ENCODE measurements at regions not wholly inside any gene's neighbourhood (a gene's known extent, or its start where the extent isn't known, plus 50 kb on each side); places are given as distances from the start of the nearest gene placed in this dataset.

- no peak for DNase-seq (ENCODE audit: low spot score)
These were observed 174.0 kb upstream of the CDH20 start for GRCh38 chr18:61159246-61159645.

GRCh38 chr18:61164321-61164720, 168.9 kb upstream of the CDH20 start:
- DNase-seq (ENCODE audit: low spot score), result no peak

- no peak for DNase-seq (ENCODE audit: low spot score)
These were observed 165.3 kb upstream of the CDH20 start for GRCh38 chr18:61167902-61168301.

- no peak for DNase-seq (ENCODE audit: low spot score)
These were observed 163.8 kb upstream of the CDH20 start for GRCh38 chr18:61169386-61169785.

DNA sequence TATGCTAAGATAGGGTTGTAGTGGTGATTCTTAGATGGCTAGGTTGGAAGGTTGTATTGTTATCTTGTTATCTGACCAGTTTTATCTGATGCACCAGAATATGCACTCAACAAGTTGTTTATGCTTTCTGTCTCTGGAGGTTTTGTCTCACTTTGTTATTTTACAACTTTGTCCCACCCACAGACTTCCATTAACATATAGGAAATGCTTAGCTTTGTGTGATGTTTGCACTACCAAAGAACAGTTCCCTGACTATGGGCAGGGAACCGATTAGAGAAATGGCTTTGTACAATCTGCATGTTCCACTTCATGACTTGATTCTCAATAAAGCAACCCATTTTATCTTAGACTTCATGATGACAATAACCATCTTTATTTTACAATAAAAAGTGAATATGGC, 160.6 kb upstream of the CDH20 start:
- no peak for DNase-seq (ENCODE audit: low spot score)

DNA sequence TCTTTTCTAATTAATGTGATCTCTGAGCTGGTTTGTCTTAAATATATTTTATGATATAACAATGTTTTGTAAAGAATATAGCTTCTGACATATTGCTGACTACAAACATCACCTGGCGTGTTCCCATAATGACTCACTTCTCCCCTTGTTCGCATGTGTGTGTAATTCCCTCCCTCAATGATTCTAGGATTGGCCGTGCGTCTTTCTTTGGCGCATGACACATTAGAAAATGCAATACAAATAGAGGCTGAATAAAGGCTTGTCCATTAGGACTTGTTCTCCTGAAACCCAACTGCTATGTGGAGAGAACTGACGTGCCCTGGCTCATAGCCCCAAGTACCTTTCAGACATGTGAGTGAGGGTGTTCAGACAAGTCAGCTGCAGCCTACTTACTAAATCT, 159.7 kb upstream of the CDH20 start:
- no peak for DNase-seq (ENCODE audit: low spot score)

DNA sequence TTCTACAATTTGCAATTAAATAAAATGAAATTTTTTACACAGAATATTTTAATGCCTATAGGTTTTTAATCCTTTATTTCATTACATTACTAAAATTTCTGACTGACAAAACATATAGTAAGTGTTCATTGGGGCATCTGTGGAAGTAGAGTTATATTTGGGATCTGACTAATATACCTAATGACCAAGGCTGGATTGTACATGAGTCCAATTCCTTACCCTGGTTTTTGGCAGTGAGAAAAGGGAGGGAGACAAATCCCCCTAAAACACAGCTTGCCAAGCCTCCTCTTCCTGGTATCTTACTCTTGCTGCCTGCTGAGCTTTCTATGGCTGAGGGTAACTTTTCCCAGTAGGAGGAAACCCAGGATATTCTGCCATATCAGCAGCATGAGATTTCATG, 149.4 kb upstream of the CDH20 start:
- DNase-seq (ENCODE audit: low spot score), result no peak

GRCh38 chr18:61187971-61188370, 145.3 kb upstream of the CDH20 start:
- no peak for DNase-seq (ENCODE audit: low spot score)

GRCh38 chr18:61189376-61189775, 143.9 kb upstream of the CDH20 start:
- DNase-seq (ENCODE audit: low spot score), result no peak

DNA sequence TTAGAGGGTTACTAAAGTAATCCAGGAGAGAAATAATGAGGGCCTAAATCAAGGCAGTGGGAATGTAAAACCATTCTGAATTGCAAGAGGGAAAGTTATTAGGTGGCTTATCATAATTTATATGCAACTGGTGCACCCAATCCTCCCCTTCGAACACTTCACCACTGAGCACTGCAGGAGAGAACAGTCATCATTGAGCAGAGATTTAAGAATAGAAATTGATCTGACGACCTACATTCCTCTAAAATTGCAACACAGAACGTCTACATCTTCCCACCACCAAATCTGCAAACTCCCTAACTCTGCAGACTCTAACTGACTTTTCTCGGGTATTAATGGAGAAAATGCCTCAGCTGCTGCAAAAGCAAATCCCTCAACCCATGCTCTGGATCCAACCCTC, 138.5 kb upstream of the CDH20 start:
- no peak for DNase-seq (ENCODE audit: low spot score)

- DNase-seq (ENCODE audit: low spot score), result no peak
These were observed 136.5 kb upstream of the CDH20 start for GRCh38 chr18:61196750-61197149.

- DNase-seq (ENCODE audit: low spot score), result no peak
These were observed 134.7 kb upstream of the CDH20 start for GRCh38 chr18:61198486-61198885.

DNA sequence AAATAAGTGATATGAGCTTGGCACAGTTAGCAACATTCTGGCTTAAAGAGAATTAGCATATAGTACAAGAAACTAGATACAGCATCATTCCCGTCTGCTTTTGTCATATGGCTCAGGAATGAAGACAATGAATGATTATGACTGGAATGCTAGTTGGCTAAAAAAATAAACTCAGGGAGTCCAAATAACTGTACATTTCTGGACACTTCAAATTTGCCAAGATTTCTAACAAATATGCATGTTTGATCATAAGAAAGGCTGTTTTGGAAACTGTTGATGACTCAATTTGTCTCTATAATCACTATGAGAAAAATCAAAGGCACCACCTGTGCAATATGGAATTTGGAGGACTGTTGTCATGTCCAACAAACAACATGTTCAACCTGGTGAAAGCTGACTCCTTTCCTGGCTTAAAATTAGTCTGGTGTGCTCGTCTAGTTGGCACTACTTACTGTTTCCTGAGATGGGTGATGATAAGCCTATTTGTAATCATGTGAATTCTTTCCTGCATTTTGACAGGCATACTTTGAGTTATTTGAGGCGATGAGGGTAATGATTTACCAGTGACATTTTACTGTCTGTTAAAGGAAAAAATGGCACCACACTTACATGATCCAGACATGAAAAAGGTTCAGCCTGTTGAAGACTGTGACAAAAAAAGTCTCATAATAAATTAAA, 133.9 kb upstream of the CDH20 start:
- DNase-seq (ENCODE audit: low spot score), result no peak

DNA sequence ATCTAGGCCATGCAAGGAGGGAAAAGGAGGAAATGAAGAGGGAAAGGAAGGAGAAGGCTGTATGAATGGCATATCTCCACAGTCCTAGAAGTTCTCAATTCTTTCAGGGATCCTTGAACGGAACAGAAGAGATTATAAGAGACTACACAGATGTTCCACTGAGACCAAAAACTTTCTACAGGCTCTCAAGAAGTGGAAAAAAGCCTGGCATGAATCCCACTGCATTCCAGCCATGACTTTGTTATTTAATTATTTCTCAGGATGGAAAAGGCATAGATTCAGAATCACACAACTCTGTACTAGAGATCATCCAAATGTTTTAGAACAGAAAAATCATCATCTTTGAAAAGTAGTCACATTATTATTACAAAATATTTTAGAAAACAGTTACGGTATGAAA, 131.7 kb upstream of the CDH20 start:
- no peak for DNase-seq (ENCODE audit: low spot score)

DNA sequence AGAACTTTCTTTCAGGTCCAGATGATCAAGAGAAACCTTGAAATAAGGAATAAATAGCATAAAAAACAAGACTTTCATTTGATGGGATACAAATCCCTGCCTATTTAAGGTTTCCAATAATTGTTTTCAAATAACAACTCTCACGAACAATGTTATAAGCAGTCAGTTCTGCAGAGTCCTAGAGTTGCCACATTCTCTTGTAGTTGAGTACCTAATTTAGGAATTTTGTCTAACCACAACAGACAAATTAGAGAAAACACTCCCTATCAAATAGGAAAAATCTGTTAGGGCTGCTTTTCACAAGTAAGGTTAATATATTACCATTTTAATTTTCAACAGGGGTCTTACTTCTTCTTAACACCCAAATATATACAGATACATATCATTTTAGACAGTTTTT, 130.1 kb upstream of the CDH20 start:
- DNase-seq (ENCODE audit: low spot score), result no peak

DNA sequence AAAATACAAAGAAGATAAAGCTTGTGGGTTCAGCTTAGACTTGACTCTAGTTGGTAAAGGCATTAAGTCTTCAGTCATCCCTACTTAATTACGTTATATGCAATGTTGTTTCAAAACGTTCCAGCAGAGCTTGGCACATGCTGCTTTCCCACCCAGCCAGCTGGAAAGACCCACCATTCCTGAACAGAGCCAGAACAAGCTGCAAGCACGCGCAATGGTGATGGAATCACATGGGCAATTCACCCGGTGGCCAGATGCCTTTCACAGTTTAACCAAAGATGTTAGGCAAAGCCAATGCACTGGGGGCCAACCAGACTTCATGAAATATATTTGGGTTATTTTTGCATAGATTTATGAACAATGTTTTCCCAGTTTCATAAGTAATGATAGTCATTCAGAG, 123.4 kb upstream of the CDH20 start:
- no peak for DNase-seq (ENCODE audit: low spot score)

- no peak for DNase-seq (ENCODE audit: low spot score)
These were observed 117.2 kb upstream of the CDH20 start for GRCh38 chr18:61216051-61216450.

GRCh38 chr18:61222206-61222605, 111.0 kb upstream of the CDH20 start:
- DNase-seq (ENCODE audit: low spot score), result no peak

DNA sequence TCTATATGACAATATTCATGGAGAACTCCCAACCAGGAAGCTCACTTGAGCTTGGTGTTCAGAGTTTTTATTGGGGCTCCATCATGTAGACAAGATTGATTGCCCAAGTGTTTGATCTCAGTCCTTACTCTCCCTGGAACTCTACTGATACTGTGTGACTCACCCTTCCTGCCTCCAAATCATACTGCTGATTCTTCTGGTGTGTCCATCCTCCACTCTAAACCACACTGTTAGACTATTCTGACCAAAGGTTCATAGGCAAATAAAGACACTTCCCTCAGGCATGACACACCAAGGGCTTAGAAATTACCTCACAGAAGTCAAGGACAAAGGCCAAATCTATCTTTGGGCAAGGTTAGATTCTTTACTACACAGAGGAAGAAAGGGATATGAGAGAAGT, 107.9 kb upstream of the CDH20 start:
- no peak for DNase-seq (ENCODE audit: low spot score)

DNA sequence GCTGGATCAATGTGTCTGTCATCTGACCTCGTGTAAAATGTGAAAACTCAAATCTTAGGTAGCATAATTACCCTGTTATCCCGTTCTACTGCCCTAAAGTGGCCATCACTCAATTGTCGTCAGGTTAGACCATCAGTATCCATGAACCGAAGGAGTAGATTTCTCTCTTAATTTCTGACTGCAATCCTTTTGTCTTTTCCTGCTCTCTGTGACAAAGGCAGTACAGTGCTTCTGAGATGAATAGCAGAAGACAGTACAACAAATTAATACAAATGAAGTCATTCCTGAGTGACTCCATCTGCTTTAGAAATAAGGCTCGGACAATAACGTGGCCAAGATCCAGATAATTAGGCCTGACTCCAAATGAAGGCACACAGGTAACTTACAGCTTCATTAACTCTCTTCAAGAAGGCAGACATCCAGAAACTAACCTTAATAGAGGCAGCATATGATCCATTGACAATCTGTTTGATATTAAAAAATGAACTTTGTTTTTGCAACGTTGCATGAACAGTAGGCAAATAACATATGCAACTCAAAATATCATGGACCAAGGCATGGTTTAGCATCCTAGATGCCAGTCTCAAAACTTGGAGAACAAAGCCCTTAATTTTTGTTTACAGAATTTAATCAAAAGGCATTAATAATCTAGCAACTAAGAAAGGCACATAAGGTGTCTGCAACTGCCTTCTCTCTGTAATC, 96.7 kb upstream of the CDH20 start:
- DNase-seq (ENCODE audit: low spot score), result no peak

GRCh38 chr18:61237529-61237928, 95.7 kb upstream of the CDH20 start:
- no peak for DNase-seq (ENCODE audit: low spot score)

DNA sequence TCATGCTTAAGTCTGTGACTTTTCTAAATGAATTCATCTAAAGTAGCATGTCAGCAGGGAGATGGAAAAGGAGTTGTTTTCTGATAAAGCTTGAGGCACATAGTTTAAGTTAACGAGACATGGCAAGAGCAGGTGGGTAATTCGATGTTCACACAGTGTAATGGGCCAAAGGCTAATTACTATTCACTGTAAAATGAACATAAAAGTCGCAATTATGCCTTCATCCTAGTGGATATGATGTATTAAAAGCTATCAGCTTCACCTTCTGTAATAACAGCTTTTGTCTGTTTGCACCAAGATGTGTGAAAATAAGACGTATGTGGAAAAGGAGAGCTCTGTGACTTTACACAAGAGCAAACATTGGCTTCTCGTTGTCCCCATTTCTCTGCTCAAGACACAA, 94.2 kb upstream of the CDH20 start:
- DNase-seq (ENCODE audit: low spot score), result no peak

DNA sequence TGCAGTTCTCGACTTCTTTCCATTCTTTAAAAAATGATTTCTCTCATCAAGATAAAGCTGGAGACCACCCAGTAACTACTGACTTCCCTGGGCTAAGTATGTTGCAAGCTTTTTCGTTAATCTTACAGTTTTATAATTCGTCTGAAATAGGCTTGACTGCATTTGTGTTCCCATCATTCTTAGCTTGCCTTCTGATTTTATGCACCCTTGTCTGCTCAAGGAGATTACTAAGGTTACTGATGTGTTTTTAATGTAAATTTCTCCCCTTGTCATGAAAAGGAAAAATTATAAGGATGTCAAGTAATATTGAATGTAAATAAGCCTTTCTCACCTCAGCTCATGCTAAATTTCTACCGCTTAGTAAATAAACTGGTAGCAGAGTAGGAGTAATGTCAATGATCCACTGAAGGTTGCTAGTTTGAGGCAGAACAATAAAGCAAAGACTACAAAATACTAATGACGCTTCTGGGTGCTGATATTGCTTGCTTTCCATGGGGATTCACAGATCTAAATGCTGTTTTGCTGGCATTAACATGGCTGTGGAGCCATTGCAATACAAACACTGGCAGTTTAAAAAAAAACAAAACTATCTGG, 91.9 kb upstream of the CDH20 start:
- DNase-seq (ENCODE audit: low spot score), result no peak

All from SK-N-DZ (cell line).